GM12872 (cell line): ENCODE measurements at regions not wholly inside any gene's neighbourhood (a gene's known extent, or its start where the extent isn't known, plus 50 kb on each side); places are given as distances from the start of the nearest gene placed in this dataset.

Source experiments
- TF ChIP-seq, protein P1 (sequence below): IDR thresholded peaks from 3 replicates; pipeline ENCODE4 v1.5.1; 2011; ENCODE audit warnings: low read depth, mild to moderate bottlenecking, low read length, moderate library complexity; ENCODE audit not compliant: insufficient read depth

DNA sequence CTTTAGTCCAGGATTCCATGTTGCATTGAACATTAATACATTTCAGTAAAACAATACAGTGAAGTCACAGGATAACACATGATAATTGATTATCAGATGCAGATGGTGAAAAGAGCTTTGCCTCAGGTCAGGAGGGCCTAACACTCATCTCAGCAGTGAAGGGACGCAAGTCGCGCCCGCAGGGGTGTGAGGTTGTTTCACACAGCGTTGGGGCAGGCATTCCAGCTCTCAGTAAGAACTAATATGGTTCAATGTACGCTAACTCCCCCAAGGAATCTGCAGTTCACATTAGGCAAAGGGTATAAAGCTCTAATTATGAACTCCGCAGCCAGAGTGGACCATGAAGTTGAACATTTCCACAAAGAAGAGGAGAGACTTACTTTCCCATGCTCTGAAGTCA, 53.1 kb upstream of the ATL2 start:
- TF ChIP-seq, protein P1, sequence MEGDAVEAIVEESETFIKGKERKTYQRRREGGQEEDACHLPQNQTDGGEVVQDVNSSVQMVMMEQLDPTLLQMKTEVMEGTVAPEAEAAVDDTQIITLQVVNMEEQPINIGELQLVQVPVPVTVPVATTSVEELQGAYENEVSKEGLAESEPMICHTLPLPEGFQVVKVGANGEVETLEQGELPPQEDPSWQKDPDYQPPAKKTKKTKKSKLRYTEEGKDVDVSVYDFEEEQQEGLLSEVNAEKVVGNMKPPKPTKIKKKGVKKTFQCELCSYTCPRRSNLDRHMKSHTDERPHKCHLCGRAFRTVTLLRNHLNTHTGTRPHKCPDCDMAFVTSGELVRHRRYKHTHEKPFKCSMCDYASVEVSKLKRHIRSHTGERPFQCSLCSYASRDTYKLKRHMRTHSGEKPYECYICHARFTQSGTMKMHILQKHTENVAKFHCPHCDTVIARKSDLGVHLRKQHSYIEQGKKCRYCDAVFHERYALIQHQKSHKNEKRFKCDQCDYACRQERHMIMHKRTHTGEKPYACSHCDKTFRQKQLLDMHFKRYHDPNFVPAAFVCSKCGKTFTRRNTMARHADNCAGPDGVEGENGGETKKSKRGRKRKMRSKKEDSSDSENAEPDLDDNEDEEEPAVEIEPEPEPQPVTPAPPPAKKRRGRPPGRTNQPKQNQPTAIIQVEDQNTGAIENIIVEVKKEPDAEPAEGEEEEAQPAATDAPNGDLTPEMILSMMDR, result no peak

DNA sequence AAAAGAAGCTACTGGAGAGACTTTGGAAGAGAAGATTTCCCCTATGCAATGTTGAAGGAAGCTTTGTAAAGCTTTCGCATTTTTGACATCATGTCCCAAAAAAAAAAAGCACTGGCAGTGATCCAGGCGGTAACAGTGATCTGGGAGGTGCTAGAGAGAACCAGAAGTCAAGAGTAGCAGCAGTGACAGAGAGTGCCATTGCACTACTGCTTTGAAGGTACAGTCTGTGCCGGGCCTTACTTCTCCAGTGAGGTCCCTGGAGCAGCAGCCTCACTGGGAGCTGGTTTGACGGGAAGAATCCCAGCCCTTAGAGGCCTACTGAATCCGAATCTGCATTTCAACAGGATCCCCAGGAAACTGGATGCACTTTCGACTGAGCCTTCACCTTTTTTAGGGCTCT, 50.9 kb upstream of the ATL2 start:
- TF ChIP-seq, protein P1, result no peak

DNA sequence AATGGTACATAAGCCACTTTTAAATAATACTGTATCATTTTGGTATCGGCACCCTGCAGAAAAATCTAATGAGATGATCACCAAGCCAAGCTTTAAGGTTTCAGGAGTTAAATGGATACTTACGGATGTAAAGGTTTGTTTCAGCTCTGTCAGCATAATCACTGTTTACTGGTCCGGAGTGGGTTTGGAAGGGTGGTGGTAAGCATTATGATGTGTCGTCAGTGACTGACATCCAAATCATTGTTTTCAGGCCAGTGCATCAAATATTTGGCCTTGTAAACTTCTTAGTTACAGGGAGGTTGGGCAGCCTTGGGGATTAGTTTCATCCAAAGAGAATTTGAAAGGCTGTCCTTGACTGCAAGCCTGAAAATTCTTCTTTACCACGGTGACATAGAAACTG, 50.0 kb upstream of the ATL2 start:
- TF ChIP-seq, protein P1, result no peak
